Skeletal muscle tissue (tissue), 3 donors: ENCODE measurements at regions not wholly inside any gene's neighbourhood (a gene's known extent, or its start where the extent isn't known, plus 50 kb on each side); places are given as distances from the start of the nearest gene placed in this dataset.
"Not testable (repeated sequence)": the region's sequence is repeated elsewhere in the genome, so short reads cannot be mapped to it uniquely, and the experiment has no call there.

Experiments used
- H3K27ac ChIP-seq: one replicate; pipeline ENCODE4 v1.7.0; 2013; ENCODE audit warnings: mild to moderate bottlenecking, low read depth, low read length, inconsistent platforms
- H3K27me3 ChIP-seq, 3 donors: one replicate each; pipeline ENCODE4 v1.7.0; 2013; ENCODE audit warnings: low read length in 3 of 3; ENCODE audit not compliant: control insufficient read depth in 3 of 3, insufficient read depth in 3 of 3
- H3K36me3 ChIP-seq, 3 donors: one replicate each; pipeline ENCODE4 v1.7.0; 2013; ENCODE audit warnings: low read length in 3 of 3; ENCODE audit not compliant: control insufficient read depth in 3 of 3, insufficient read depth in 3 of 3
- H3K4me1 ChIP-seq, 3 donors: one replicate each; pipeline ENCODE4 v1.7.0; 2013; ENCODE audit warnings: low read length in 3 of 3, mild to moderate bottlenecking in 3 of 3; ENCODE audit not compliant: control insufficient read depth in 3 of 3, insufficient read depth in 3 of 3
- H3K4me3 ChIP-seq, 3 donors: one replicate each; pipeline ENCODE4 v1.7.0; 2013; ENCODE audit warnings: low read length in 3 of 3
- H3K9ac ChIP-seq, 3 donors: one replicate each; pipeline ENCODE4 v1.7.0; 2013; ENCODE audit warnings: low read length in 3 of 3, mild to moderate bottlenecking in 3 of 3, moderate library complexity in 2 of 3, low read depth in 1 of 3
- H3K9me3 ChIP-seq, 3 donors: one replicate each; pipeline ENCODE4 v1.7.0; 2013; ENCODE audit warnings: low read length in 3 of 3; ENCODE audit not compliant: control insufficient read depth in 3 of 3
- donor health status: Osteomylitis.

DNA sequence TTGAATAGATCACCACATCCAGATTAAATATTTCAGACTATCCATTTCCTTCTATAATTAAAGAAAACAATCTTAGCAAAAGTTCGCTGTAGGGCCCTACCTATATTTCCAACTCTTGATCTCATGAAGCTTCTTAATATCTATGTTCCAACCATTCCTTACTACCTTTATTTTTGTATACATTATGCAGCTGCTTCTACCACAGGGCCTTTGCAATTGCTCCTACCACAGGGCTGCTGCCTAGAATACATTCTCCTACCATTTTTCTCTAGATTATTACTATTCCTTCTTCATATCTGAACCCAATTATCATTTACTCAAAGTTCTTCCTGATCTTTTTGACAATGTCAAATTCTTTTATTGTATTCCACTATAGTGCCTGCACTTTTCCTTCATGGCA lies 516.6 kb downstream of the RFPL4B start:
- Histone ChIP-seq H3K27me3 (no peaks in the 10 kb centered on the region), H3K36me3 (no peaks in the 10 kb centered on the region)

GRCh38 chr6:112865131-112865530 lies 518.0 kb downstream of the RFPL4B start:
- no peaks in the 10 kb centered on the region for H3K9me3 ChIP-seq
- no peaks in the 10 kb centered on the region for H3K4me1 ChIP-seq
- no peaks in the 10 kb centered on the region for H3K36me3 ChIP-seq
- H3K9ac ChIP-seq: no peak overlapping the region
- no peak overlapping the region for H3K4me3 ChIP-seq
- no peak overlapping the region for H3K27ac ChIP-seq
- no peaks in the 10 kb centered on the region for H3K27me3 ChIP-seq

More for the DNA sequence above, 516.6 kb downstream of the RFPL4B start:
- H3K4me3 ChIP-seq: no peak overlapping the region
- no peak overlapping the region for H3K27ac ChIP-seq
- no peaks in the 10 kb centered on the region for H3K9me3 ChIP-seq
- H3K4me1 ChIP-seq: no peaks in the 10 kb centered on the region
- H3K9ac ChIP-seq: no peak overlapping the region

DNA sequence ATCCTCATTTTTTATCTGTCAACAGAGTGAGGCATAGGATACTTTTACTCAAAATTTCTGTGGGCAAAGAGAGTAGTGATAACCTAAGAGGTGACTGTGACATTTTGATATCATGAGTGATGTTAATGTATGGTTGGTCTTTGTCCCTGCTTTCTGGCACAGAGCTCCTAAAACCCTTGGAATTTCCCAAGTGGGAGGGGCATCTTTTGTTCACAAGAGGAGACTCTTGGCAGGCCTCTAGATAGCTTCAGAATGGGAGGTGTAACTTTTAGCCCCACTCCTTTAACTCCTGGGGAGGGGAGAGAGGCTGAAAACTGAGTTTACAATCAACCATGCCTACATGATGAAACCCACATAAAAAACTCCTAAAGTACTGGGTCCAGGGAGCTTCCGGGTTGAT lies 527.8 kb downstream of the RFPL4B start:
- Histone ChIP-seq H3K9ac (no peak overlapping the region), H3K27ac (no peak overlapping the region), H3K36me3 (no peaks in the 10 kb centered on the region), H3K4me1 (no peaks in the 10 kb centered on the region), H3K9me3 (no peaks in the 10 kb centered on the region), H3K4me3 (no peak overlapping the region), H3K27me3 (no peaks in the 10 kb centered on the region)

GRCh38 chr6:112877134-112878100 lies 530.3 kb downstream of the RFPL4B start:
- Histone ChIP-seq H3K36me3 (no peaks in the 10 kb centered on the region), H3K27ac (no peak overlapping the region), H3K9me3 (no peaks in the 10 kb centered on the region), H3K4me3 (no peak overlapping the region), H3K4me1 (no peaks in the 10 kb centered on the region), H3K27me3 (no peaks in the 10 kb centered on the region), H3K9ac (no peak overlapping the region)

GRCh38 chr6:112879920-112880413 lies 532.8 kb downstream of the RFPL4B start:
- Histone ChIP-seq H3K27me3 (no peaks in the 10 kb centered on the region), H3K36me3 (no peaks in the 10 kb centered on the region), H3K9me3 (no peaks in the 10 kb centered on the region), H3K9ac (no peak overlapping the region), H3K27ac (no peak overlapping the region), H3K4me3 (no peak overlapping the region), H3K4me1 (no peaks in the 10 kb centered on the region)

GRCh38 chr6:112881027-112881426 lies 533.9 kb downstream of the RFPL4B start:
- no peak overlapping the region for H3K27ac ChIP-seq
- H3K36me3 ChIP-seq: no peaks in the 10 kb centered on the region
- no peaks in the 10 kb centered on the region for H3K9me3 ChIP-seq
- H3K4me3 ChIP-seq: no peak overlapping the region
- no peak overlapping the region for H3K9ac ChIP-seq
- no peaks in the 10 kb centered on the region for H3K27me3 ChIP-seq
- H3K4me1 ChIP-seq: no peaks in the 10 kb centered on the region

DNA sequence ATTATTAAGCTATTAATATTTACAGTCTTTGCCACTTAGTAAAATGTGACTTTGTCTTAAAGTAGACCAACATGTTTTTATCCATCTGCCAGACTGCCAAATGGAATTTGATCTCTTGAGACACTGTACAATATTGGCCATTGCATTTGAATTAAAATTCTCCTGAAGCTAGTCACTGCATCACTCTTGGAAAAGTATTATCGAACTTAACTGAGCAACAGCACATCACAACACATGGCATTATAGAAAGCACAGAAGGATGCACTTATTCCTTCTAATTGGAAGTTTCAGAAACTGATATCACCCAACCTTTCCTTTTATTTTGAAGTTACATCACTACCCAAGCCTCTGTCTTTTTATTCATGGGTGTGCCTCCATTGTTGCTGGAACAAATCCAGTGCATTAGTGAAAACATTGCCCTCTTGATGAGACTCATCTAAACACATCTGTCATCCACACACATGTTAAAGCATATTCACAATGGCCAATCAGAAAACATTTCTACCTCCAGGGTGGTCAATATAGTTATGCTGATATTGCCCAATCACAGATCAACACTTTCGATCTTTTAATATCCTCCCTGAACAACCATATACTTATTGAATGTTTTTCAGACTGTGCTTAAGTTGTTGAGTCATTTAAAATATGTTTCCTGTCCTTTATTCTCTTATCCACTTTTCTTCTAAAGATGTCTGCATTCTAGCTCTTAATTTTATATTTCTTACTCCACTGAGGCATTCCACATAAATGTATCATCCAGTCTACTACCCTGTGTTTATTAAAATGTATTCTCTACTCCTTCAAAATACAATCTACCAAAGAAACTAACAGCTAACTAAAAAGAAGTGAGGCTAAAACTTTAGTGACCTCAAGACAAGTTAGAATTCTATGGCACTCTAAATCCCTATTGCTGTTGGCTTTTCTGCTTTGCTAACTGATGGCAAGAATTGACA lies 535.0 kb downstream of the RFPL4B start:
- Histone ChIP-seq H3K4me1 (no peaks in the 10 kb centered on the region), H3K9ac (no peak overlapping the region), H3K36me3 (no peaks in the 10 kb centered on the region), H3K4me3 (no peak overlapping the region), H3K9me3 (no peaks in the 10 kb centered on the region), H3K27ac (no peak overlapping the region), H3K27me3 (no peaks in the 10 kb centered on the region)

- Histone ChIP-seq H3K9me3 (no peaks in the 10 kb centered on the region), H3K4me1 (no peaks in the 10 kb centered on the region), H3K4me3 (no peak overlapping the region), H3K27ac (no peak overlapping the region), H3K9ac (no peak overlapping the region), H3K27me3 (no peaks in the 10 kb centered on the region), H3K36me3 (no peaks in the 10 kb centered on the region)
Measured at GRCh38 chr6:112883095-112883494, 536.0 kb downstream of the RFPL4B start.

- H3K36me3 ChIP-seq: no peaks in the 10 kb centered on the region
Measured at GRCh38 chr6:112886415-112886814, 539.3 kb downstream of the RFPL4B start.

DNA sequence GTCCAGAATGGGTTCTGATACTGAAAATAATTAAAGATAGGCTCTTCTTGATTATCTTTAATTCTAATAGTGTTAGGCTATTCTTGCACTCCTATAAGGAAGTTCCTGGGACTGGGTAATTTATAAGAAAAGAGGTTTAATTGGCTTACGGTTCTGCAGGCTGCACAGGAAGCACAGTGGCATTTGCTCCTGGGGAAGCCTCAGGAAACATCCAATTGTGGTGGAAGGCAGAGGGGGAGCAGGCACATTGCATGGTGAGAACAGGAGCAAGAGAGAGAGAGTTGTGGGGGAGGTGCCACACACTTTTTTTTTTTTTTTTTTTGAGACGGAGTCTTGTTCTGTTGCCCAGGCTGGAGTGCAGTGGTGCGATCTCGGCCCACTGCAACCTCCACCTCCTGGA lies 540.3 kb downstream of the RFPL4B start:
- not testable (repeated sequence) for H3K27ac ChIP-seq, H3K27me3 ChIP-seq, H3K9me3 ChIP-seq, H3K9ac ChIP-seq, H3K4me3 ChIP-seq, H3K36me3 ChIP-seq, H3K4me1 ChIP-seq

More at GRCh38 chr6:112886415-112886814, 539.3 kb downstream of the RFPL4B start:
- H3K9me3 ChIP-seq: no peaks in the 10 kb centered on the region
- no peaks in the 10 kb centered on the region for H3K4me1 ChIP-seq
- no peaks in the 10 kb centered on the region for H3K27me3 ChIP-seq
- H3K27ac ChIP-seq: no peak overlapping the region
- H3K4me3 ChIP-seq: no peak overlapping the region
- H3K9ac ChIP-seq: no peak overlapping the region
